ENCODE measurements at regions not wholly inside any gene's neighbourhood (a gene's known extent, or its start where the extent isn't known, plus 50 kb on each side); places are given as distances from the start of the nearest gene placed in this dataset.

GRCh38 chr2:221335219-221335752 is 236.8 kb downstream of the EPHA4 start:
- ATAC-seq: no peak
- no peaks in the 10 kb centered on the region for H3K36me3 Mint-ChIP-seq

GRCh38 chr2:221336967-221337366 is 235.1 kb downstream of the EPHA4 start:
- no peak overlapping the region for H3K27ac Mint-ChIP-seq
- peaks cover 3 to 5% of the 10 kb centered on the region in 2 donors for H3K9me3 Mint-ChIP-seq
- DNase-seq (ENCODE audit: low spot score in 2 of 2) (no peak), ATAC-seq (no peak)
- H3K36me3 Mint-ChIP-seq: no peaks in the 10 kb centered on the region

More at GRCh38 chr2:221335219-221335752, 236.8 kb downstream of the EPHA4 start:
- no peak overlapping the region for H3K27ac Mint-ChIP-seq
- DNase-seq (ENCODE audit: low spot score in 2 of 2): no peak
- H3K9me3 Mint-ChIP-seq: peaks cover 3 to 8% of the 10 kb centered on the region in 2 donors

- Mint-ChIP-seq H3K27ac (no peak overlapping the region), H3K9me3 (no peaks in the 10 kb centered on the region), H3K36me3 (no peaks in the 10 kb centered on the region)
- DNase-seq (ENCODE audit: low spot score in 2 of 2) (no peak), ATAC-seq (no peak)
Measured at GRCh38 chr2:221337957-221338685, 234.0 kb downstream of the EPHA4 start.

GRCh38 chr2:221342388-221342787 is 229.7 kb downstream of the EPHA4 start:
- Mint-ChIP-seq H3K36me3 (no peaks in the 10 kb centered on the region), H3K27ac (no peak overlapping the region), H3K9me3 (peaks cover 3 to 5% of the 10 kb centered on the region in 2 donors)
- no peak for DNase-seq (ENCODE audit: low spot score in 2 of 2)
- no peak for ATAC-seq

GRCh38 chr2:221343524-221343923 is 228.6 kb downstream of the EPHA4 start:
- H3K36me3 Mint-ChIP-seq: no peaks in the 10 kb centered on the region
- H3K27ac Mint-ChIP-seq: no peak overlapping the region
- DNase-seq (ENCODE audit: low spot score in 2 of 2): no peak
- H3K9me3 Mint-ChIP-seq: peaks cover 3 to 5% of the 10 kb centered on the region in 2 donors
- ATAC-seq: no peak

- Mint-ChIP-seq H3K9me3 (peaks cover 3 to 5% of the 10 kb centered on the region in 2 donors), H3K36me3 (no peaks in the 10 kb centered on the region), H3K27ac (no peak overlapping the region)
- no peak for DNase-seq (ENCODE audit: low spot score in 2 of 2)
- ATAC-seq: no peak
Measured at GRCh38 chr2:221345516-221345915, 226.6 kb downstream of the EPHA4 start.

- DNase-seq (ENCODE audit: low spot score in 2 of 2) (no peak), ATAC-seq (no peak)
- Mint-ChIP-seq H3K36me3 (no peaks in the 10 kb centered on the region), H3K9me3 (peaks cover 3 to 5% of the 10 kb centered on the region in 2 donors), H3K27ac (no peak overlapping the region)
Measured at GRCh38 chr2:221346411-221346810, 225.7 kb downstream of the EPHA4 start.

GRCh38 chr2:221347471-221347870 is 224.6 kb downstream of the EPHA4 start:
- ATAC-seq: no peak
- H3K9me3 Mint-ChIP-seq: peaks cover 3 to 5% of the 10 kb centered on the region in 2 donors

GRCh38 chr2:221350616-221351015 is 221.5 kb downstream of the EPHA4 start:
- Mint-ChIP-seq H3K36me3 (no peaks in the 10 kb centered on the region), H3K27ac (no peak overlapping the region), H3K9me3 (peaks cover under 1 to 5% of the 10 kb centered on the region in 2 donors)
- no peak for ATAC-seq
- no peak for DNase-seq (ENCODE audit: low spot score in 2 of 2)

More at GRCh38 chr2:221347471-221347870, 224.6 kb downstream of the EPHA4 start:
- DNase-seq (ENCODE audit: low spot score in 2 of 2): no peak
- H3K36me3 Mint-ChIP-seq: no peaks in the 10 kb centered on the region
- H3K27ac Mint-ChIP-seq: no peak overlapping the region

- ATAC-seq (no peak), DNase-seq (ENCODE audit: low spot score in 2 of 2) (no peak)
- Mint-ChIP-seq H3K9me3 (peaks cover 4 to 10% of the 10 kb centered on the region in 2 donors), H3K36me3 (no peaks in the 10 kb centered on the region), H3K27ac (no peak overlapping the region)
Measured at GRCh38 chr2:221353201-221353600, 218.9 kb downstream of the EPHA4 start.

- no peak for ATAC-seq
- H3K27ac Mint-ChIP-seq: no peak overlapping the region
- no peaks in the 10 kb centered on the region for H3K36me3 Mint-ChIP-seq
- peaks cover 4 to 6% of the 10 kb centered on the region in 2 donors for H3K9me3 Mint-ChIP-seq
- no peak for DNase-seq (ENCODE audit: low spot score in 2 of 2)
Measured at GRCh38 chr2:221360312-221360711, 211.8 kb downstream of the EPHA4 start.

- ATAC-seq (no peak), DNase-seq (ENCODE audit: low spot score in 2 of 2) (no peak)
- H3K36me3 Mint-ChIP-seq: no peaks in the 10 kb centered on the region
- no peak overlapping the region for H3K27ac Mint-ChIP-seq
- peaks cover 2 to 6% of the 10 kb centered on the region in 2 donors for H3K9me3 Mint-ChIP-seq
Measured at GRCh38 chr2:221360742-221361141, 211.4 kb downstream of the EPHA4 start.

- DNase-seq (ENCODE audit: low spot score in 2 of 2) (no peak), ATAC-seq (no peak)
Measured at GRCh38 chr2:221361633-221362032, 210.5 kb downstream of the EPHA4 start.

GRCh38 chr2:221364672-221365071 is 207.4 kb downstream of the EPHA4 start:
- Mint-ChIP-seq H3K9me3 (no peaks in the 10 kb centered on the region), H3K27ac (no peak overlapping the region), H3K36me3 (no peaks in the 10 kb centered on the region)
- ATAC-seq (no peak), DNase-seq (ENCODE audit: low spot score in 2 of 2) (no peak)

More at GRCh38 chr2:221361633-221362032, 210.5 kb downstream of the EPHA4 start:
- Mint-ChIP-seq H3K9me3 (no peaks in the 10 kb centered on the region), H3K27ac (no peak overlapping the region), H3K36me3 (no peaks in the 10 kb centered on the region)

Measured in activated naive CD4-positive, alpha-beta T cell treated with anti-CD3 and anti-CD28 coated beads, Interleukin-2, amount 50 U/mL, for 72 hours (primary cell).